HG03039 (cell line): ENCODE measurements at regions not wholly inside any gene's neighbourhood (a gene's known extent, or its start where the extent isn't known, plus 50 kb on each side); places are given as distances from the start of the nearest gene placed in this dataset.
A peak's percentile ranks its signal among the peaks of the same experiment; 100 is the strongest.
"Not testable (repeated sequence)": the region's sequence is repeated elsewhere in the genome, so short reads cannot be mapped to it uniquely, and the experiment has no call there.

Experiments used
- ATAC-seq: cut with Tn5 transposase; IDR thresholded peaks from one replicate; pipeline ENCODE4 v1.9.1; 2021; ENCODE audit warnings: mild to moderate bottlenecking, moderate library complexity; ENCODE audit not compliant: unreplicated experiment

DNA sequence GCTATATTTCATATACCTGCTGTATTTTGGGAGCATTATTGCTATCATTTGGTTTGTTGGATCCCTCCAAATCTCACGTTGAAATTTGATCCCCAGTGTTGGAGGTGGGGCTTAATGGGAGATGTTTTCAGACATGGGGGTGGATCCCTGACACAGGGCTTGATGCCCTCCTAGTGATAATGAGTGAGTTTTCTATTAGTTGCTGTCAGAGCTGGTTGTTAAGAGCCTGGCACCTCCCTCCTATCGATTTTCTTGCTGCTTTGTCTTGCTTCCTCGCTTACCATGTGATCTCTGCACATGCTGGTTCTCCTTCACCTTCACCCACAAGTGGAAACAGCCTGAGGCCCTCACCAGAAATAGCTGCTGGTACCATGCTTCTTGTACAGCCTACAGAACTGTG lies 259.9 kb upstream of the STARD13 start:
- no peak for ATAC-seq

DNA sequence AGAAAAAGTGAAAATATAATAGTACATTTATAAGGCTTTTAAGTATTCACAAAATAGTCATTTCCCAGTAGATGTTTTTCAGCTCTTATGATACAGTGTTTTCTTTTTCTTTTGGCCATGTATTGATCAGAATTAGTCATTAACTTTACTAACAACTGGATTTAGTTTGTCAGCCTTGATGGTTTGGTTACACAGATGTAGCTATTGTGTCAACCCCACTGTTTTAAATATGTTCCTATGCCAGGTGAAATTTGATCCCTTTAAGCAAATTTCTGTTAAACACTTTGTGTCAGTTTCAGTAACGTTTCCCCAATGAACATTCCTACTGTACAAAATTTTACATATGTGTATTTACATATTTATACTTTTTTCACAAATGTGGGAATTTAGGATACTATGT lies 261.5 kb upstream of the STARD13 start:
- ATAC-seq, result no peak

DNA sequence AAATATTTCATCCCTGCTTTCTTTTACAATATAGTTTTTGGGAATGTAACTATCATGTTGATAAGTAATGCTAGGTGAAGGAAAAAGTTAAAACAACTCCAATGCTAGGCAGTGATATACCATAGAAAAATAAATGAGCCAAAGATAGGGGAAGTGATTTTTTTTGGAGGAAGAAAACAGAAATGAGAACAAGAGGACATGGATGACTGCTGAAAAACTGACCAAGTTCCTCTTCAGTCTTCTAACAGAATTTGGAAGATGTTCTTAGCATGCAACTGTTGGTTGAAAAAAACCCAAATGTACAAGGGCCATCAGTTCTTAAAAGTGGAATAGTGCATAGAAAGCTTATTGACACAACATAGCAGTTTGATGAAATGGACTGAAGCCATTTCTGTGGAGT lies 262.5 kb upstream of the STARD13 start:
- no peak for ATAC-seq

DNA sequence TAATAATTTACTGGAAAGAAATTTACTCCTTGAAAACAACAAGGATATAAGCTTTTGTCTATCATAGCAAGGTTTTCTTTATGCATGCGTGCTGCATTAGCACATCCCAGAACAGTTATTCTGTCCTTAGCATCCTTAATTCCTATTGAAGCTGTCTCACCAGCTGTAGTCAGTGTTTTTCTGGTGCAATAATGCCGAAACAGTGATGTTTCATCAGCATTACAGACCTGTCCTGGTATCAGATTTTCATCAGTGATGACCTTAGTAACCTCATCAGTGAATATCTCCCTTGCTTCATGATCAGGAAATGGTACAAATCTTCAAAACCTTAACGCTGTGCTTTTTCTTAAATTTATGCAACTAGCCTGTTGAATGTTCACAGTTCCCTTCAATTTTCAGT lies 264.7 kb upstream of the STARD13 start:
- no peak for ATAC-seq

DNA sequence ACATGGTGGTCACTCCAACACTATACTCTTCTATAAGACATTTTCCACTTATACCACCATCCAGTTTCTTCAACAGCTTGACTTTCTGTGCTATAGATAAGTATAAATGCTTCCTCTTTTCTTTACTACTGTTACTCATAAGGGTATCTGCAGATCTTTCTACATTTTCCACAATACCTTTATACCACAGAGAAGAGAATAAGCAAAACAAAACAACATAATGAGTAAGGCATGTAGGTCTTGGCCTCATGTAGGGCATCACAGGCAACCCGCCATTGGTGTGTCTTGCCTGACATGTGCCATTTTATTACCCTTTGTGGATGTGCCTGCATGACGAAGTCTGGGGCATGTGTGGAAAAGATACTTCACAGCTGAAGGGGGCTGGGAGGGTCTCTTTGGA lies 265.3 kb upstream of the STARD13 start:
- peak; percentile 64 for ATAC-seq

DNA sequence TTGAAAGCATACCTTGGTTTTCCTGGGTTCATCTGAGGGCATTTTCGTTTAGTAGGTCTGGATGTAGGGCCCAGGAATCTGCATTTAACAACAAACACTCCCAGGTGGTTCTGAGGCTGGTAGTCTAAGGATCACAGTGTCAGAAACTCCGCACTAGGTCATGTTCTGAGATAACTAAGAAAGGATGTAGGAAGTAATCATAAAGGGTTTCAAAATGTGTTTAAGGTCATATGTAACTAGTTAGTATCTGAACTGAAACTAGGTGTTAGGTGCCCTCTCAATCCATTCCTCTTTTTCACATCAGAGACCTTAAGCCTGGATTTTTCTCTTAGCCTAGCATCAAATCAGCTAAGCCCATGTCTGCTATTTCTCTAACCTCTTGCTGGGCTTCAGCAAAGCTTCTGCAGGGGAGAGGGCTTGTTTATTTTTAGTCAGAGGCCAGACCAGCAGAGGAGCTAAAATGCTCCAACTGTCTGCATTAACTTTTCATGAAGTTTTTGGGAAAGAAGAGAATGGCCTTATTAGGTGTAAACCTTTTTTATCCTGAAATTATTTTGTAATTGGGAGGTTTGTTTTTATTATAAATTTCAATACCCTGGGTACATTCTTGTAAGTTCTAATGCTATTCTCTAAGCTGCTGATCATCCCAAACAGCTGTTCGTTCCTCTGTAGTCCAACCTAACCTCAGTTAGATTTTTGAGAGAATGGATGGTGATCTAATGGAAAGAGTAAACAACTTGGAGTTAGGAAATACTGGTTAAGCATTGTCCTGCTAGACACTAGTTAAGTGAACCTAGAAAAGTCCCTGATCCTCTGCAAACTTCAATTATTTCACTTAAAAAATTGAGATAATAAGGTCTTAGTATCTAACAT lies 262.8 kb upstream of the RFC3 start:
- ATAC-seq, result peak; percentile 78

DNA sequence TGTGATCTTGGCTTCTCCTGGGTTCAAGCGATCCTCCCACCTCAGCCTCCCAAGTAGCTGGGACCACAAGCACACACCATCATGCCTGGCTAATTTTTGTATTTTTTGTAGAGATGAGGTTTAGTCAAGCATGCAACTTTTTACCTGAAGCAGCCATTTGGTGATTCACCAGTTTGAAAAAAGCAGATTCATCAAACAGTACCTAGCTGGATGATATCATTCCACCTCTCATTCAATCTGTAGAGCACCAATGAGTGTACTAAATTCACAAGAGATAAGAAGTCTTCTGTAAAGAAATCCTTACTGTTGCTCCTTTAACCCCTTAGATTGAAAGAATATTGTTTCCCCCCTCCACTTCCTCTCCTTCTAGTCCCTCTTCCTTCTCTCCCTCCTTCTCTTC lies 261.1 kb upstream of the RFC3 start:
- ATAC-seq, result no peak

DNA sequence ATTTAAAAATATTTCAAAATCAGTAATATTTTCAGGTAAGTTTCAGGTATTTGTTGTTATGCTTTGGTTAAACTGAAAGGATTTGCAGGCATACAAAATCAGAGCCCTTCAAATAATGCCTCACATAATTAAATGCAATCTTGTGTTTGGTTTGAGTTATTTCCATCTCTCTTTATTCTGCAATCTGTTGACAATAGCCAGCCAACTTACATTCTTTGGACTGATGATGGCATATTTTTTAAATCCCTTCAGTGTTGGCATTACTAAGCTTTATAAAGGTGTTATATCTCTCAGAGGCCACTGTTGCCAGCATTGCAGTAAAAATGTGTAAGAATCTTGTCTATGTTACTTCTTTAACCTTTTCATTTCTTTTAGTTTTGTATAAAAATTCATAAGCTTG lies 257.2 kb upstream of the RFC3 start:
- ATAC-seq, result no peak

DNA sequence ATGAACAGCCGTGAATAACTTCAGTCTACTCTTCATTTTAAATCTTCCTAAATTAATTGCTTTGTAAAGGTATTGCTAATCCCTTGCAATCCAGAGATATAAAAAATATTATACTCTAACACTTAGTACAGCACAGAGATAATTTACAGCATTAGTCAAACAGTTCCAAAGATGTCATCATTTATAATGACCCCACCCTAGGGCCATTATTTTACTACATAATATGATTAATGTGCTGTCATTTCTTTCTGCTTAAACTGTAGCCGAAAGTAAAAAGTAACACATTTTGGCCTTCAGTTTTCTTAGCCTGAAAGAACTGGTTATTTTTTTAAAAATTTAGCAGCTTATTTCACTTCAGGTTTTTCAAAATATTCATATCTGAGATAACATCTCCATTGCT lies 256.3 kb upstream of the RFC3 start:
- no peak for ATAC-seq

DNA sequence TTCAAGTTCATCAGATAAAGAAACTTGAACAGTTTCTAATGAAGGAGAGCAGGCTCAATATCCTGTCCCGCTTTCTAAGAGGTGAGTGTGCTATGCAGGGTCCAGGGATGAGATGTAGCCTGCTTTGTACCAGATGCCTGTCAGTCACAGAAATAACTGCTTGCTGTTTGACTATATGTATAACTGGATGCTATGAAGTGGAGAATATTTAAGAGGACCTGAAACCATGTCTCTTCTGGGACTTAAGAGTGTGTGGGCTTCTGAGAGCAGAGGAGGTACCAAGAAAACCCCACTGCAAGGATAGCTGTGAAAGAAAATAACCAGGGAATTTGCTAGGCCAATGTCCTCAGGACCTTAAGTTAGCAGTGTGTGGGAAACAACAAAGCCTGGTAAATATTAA lies 246.3 kb upstream of the RFC3 start:
- ATAC-seq, result peak; percentile 83

DNA sequence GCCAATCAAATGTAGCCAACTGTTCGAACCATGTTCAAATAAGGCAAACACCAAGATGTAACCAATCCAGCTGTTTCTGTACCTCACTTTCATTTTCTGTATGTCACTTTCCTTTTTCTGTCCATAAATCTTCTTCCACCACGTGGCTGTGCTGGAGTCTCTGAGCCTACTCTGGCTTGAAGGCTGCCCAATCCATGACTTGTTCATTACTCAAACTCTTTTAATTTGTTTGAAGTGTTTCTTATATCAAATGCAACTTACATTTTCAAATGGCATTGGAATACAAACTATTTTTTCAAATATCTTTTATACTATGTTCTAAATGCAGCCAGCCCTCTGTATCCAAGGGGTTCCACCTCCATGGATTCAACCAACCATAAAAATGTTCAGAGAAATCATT lies 245.6 kb upstream of the RFC3 start:
- ATAC-seq, result not testable (repeated sequence)

DNA sequence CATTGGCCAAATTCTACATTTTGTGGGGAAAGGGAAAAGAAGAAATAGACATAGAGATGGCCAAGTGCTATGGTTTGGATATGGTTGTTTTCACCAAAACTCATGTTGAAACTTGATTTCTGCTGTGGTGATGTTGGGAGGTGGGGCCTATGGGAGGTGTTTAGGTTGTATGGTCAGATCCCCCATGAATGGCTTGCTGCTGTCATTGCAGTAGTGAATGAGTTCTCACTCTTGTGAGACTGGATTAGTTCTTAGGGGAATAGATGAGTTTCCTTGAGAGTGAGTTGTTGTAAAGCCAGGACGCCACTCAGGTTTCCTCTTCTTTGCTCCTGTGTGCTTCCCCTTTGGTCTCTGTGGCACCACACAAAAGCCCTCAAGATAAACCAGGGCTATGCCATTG lies 242.6 kb upstream of the RFC3 start:
- no peak for ATAC-seq

DNA sequence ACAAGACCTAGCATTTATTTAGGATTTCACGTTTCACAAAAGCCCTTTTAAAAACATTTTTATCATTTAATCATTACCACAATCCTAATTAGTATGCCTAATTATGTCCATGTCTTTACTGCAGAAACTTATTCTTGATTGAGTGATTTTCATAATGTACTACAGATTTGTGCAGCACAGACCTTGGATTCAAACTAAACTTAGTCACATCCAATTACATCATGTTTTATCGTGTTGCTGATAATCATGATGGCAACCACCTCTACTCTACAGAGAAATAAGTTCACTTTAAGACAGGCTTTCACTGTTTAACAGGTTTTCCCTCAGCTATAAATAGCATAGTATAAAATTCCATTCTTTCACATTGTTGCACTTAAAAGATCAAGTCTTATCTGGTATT lies 240.9 kb upstream of the RFC3 start:
- no peak for ATAC-seq

DNA sequence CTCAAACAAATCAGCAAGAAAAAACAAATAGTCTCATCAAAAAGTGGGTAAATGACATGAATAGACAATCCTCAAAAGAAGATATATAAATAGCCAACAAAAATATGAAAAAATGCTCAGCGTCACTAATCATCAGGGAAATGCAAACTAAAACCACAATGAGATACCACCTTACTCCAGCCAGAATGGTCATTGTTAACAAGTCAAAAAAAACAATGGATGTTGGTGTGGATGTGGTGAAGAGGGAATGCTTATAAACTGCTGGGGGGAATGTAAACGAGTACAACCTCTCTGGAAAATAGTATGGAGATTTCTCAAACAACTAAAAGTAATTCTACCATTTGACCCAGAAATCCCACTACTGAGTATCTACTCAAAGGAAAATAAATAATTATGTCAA lies 239.2 kb upstream of the RFC3 start:
- ATAC-seq, result no peak

DNA sequence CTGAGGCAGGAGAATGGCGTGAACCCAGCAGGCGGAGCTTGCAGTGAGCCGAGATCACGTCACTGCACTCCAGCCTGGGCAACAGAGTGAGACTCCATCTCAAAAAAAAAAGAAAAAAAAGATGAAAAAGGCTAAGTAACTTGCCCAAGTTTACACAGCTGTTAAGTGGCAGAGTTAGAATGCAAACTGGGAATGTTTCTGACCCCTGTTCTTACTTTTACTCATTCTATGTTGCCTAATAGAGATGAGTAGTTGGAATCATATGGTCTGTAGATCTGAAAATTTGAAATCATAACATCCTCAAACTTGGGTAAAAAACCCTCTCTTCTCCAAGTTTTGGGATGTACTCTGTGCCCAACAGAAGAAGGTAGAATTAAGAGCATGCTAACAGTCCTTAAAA lies 235.8 kb upstream of the RFC3 start:
- no peak for ATAC-seq

DNA sequence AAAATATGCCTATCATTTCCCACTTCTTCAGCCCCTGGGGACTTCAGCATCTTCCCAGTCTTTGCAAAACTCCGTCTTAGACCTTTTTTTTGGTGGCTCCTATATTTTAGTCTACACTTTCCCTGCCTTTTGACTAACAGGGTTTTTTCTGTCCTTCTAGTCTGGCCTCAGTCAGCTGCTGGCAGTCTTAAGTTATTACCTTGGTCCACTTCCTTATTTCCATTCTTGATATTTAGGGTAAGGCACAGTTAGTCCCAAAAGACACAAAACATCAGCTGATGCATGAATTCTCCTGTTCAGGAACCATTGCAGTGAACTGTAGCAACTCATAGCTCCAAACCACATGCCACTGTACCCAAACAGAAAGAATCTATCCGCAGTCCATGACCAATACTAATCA lies 234.6 kb upstream of the RFC3 start:
- ATAC-seq, result no peak

DNA sequence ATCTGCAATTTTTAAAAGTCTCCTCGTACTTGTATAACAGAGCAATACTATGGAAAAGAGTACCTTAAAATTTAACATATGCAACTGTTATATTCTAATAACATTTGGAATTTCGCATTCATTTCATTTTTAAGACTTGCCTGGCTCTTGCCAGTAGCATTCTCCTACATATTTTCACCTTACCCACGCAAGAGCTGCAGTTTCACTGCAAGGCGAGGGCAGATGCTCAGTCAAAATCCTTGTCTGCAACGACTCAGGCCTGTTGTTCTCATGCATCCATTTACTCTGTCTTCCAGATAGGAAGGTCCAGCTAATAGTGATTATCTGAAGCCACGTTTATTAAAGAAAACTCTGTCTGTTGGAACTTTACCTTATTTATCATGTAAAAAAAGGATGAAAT lies 227.0 kb upstream of the RFC3 start:
- no peak for ATAC-seq

DNA sequence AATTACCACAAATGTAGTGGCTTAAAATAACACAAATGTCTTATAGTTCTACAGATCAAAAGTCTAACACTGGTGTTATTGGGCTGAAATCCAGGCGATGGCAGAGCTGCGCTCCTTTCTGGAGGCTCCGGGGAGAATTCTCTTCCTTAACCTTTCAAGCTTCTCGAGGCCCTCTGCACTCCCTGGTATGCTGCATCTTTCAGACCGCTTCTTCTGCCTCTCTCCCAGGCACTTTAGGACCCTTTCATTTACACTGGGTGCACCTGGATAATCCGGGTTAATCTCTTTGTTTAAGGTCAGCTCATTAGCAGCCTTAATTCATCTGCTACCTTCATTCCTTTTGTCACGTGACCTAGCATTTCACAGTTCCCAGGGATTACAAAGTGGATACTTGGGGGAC lies 211.3 kb upstream of the RFC3 start:
- no peak for ATAC-seq

DNA sequence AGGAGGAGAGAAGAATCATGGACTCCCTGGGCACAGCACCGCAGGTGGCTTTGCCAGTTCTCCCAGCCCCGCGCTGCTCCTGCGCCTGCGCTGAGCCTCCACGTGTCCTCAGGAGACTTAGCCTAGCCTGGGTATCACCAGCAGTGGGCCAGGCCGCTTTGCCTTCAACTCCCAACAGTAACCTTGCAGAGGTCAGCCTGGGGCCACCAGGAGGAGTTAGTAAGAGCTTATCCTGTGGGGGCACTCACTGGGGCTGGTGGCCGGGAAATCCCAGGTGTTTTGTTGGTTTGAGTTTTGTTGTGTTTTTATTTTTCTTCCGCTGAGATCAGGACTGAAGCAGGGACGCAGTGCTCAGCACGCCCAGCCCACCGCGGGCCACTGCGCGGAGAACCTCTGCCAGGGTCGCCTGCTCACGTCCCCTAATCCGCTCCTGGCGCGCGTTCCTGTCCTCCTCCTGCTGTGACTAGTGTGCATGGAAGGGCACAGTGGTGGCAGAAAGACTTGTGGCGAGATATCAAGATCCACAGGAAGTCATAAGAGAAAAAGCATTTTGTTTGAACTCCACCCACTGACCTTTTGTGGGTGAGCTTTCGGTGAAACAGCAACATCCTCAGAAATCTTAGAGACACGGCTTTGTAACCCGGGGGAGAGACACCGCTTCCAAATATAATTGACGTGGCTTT lies 207.4 kb upstream of the RFC3 start:
- no peak for ATAC-seq

DNA sequence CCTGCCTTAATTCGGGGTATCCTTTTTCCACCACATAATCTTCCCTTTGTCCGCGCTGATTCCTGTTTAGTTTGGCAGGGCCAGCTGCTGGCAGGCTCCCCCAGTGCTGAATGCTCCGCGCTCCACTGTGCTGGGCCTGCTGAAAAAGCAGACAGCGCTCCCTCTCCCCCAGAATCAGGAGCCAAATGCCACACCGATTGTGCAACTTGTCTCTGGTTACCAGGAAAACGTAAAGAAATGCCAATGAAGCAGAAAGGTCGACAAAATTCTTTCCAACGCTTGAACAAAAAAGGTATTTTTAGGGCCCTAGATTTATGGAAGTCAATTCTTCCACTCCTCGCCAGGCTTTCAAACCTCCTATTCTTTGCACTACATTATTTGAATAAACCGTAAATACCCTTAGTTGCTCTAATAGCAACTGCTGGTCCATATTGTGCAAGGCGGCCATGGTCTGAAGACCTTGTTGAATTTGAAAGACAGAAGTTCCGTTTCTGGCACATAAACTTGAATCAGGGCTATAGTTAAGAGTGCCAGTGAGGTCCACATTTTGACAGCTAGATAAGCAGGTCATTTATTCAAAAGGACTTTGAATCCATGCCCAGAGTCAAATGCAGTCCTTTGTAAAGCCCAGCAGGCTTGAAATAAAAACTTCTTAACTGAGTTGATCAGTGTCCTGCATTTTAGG lies 206.7 kb upstream of the RFC3 start:
- no peak for ATAC-seq

DNA sequence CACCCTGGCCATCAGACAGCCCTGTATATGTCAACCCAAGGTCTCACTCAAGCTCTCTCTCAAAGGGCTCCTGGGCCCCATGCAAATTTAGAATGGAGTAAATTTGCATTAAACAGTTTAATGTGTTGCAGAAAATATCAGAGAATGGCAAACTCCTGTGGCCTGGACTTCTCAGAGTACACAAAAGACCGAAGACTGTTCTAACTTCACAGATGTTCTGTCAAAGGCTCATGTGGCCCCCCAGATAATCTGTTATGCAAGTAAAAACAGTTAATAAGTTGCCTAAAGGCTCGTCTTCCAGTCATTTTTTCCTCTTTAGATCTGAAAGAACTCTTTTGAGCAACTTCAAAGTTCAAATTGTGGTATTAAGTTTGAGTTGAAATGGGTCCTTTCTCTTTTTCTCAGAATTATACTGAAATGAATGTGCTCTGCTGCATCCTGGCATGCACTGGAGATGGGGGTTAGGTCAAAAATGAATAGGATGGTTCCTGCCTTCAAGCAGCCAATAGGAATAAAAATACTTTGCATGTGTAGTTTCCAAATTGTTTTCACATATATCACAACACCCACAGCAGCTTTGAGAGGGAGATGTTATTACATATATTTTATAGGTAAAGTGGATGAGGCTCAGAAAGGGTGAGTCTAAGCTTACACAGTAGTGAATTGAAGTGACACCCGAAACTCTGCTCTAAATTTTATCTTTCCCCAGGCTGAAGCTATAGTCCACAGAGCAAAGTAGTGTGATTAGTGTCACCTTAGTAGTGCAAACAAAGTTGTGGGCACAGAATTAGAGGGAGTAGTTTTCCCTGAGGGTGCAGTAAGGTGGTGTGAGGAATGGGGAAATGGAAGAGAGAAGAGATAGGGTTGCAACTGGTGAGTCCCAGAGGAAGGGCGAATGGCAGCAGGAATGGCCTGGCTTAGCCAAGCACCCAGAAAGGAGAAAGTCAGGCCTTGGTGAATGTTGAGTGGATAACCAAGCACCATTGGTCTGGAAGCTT lies 205.0 kb upstream of the RFC3 start:
- ATAC-seq, result peak; percentile 73
